CD14-positive monocyte (primary cell): ENCODE measurements at regions not wholly inside any gene's neighbourhood (a gene's known extent, or its start where the extent isn't known, plus 50 kb on each side); places are given as distances from the start of the nearest gene placed in this dataset.

Experiments
- DNase-seq, 3 donors: peaks; one replicate each; pipeline ENCODE4 v3.0.0-alpha.2; 2011 to 2022
- H2AFZ ChIP-seq: 2 replicates; pipeline ENCODE4 v1.6.0; 2012; ENCODE audit warnings: mild to moderate bottlenecking, low read depth, low read length, inconsistent platforms; ENCODE audit not compliant: insufficient read depth, poor library complexity, severe bottlenecking
- H3K27ac ChIP-seq, 2 donors: 1 replicate in 1 of 2; 2 replicates in 1 of 2; pipeline ENCODE4 v1.5.1; 2012 to 2013; ENCODE audit warnings: low read length in 2 of 2, control low read depth in 1 of 2, inconsistent platforms in 1 of 2, low read depth in 1 of 2, mild to moderate bottlenecking in 1 of 2
- H3K27me3 ChIP-seq, 2 donors: one replicate each; pipeline versions ENCODE4 v1.6.0 to v1.6.1; 2011 to 2013; ENCODE audit warnings: low read length in 2 of 2; ENCODE audit not compliant: control insufficient read depth in 2 of 2, insufficient read depth in 2 of 2
- H3K36me3 ChIP-seq, 2 donors: replicated peaks in 1 of 2; 1 replicate in 1 of 2; 2 replicates in 1 of 2; pipeline versions ENCODE4 v1.5.1 to v1.6.1; 2012 to 2013; ENCODE audit warnings: low read length in 2 of 2, control low read depth in 1 of 2, inconsistent platforms in 1 of 2, mild to moderate bottlenecking in 1 of 2; ENCODE audit not compliant: insufficient read depth in 2 of 2, control insufficient read depth in 1 of 2
- H3K4me1 ChIP-seq, 2 donors: 1 replicate in 1 of 2; 2 replicates in 1 of 2; pipeline versions ENCODE4 v1.5.1 to v1.6.1; 2012 to 2013; ENCODE audit warnings: low read length in 2 of 2, control low read depth in 1 of 2, inconsistent platforms in 1 of 2, mild to moderate bottlenecking in 1 of 2, moderate library complexity in 1 of 2; ENCODE audit not compliant: insufficient read depth in 2 of 2, control insufficient read depth in 1 of 2
- H3K4me2 ChIP-seq: replicated peaks from 2 replicates; pipeline ENCODE3; 2012; ENCODE audit warnings: low read length, moderate library complexity, mild to moderate bottlenecking; ENCODE audit not compliant: poor library complexity, severe bottlenecking; ENCODE audit errors: extremely low read depth
- H3K4me3 ChIP-seq, 3 experiments: fragments of 200-600 bp in 1 of 3; sonication (generic) in 1 of 3; replicated peaks in 1 of 3; 1 replicate in 2 of 3; 2 replicates in 1 of 3; pipeline ENCODE4 v1.5.1; 2011 to 2013; ENCODE audit warnings: low read length in 3 of 3, mild to moderate bottlenecking in 3 of 3, control low read depth in 2 of 3, low read depth in 2 of 3, inconsistent platforms in 1 of 3, moderate library complexity in 1 of 3
- H3K79me2 ChIP-seq: 2 replicates; pipeline ENCODE4 v1.6.0; 2012; ENCODE audit warnings: mild to moderate bottlenecking, control low read depth, inconsistent platforms, low read length, moderate library complexity; ENCODE audit not compliant: insufficient read depth
- H3K9ac ChIP-seq: 2 replicates; pipeline ENCODE4 v1.6.0; 2017; ENCODE audit warnings: low read length, mild to moderate bottlenecking; ENCODE audit not compliant: insufficient read depth, poor library complexity, severe bottlenecking
- H3K9me3 ChIP-seq, 2 donors: replicated peaks in 1 of 2; 1 replicate in 1 of 2; 2 replicates in 1 of 2; pipeline versions ENCODE4 v1.5.1 to v1.6.1; 2012 to 2013; ENCODE audit warnings: low read length in 2 of 2, control low read depth in 1 of 2; ENCODE audit not compliant: control insufficient read depth in 1 of 2, insufficient read depth in 1 of 2
- H4K20me1 ChIP-seq: 2 replicates; pipeline ENCODE4 v1.6.0; 2012; ENCODE audit warnings: mild to moderate bottlenecking, low read length, control low read depth, moderate library complexity; ENCODE audit not compliant: insufficient read depth
- H3K27ac Mint-ChIP-seq, 7 donors: one replicate each; pipeline ENCODE4 v1.8.0; 2020; ENCODE audit warnings: mild to moderate bottlenecking in 7 of 7, mixed read lengths in 7 of 7, moderate library complexity in 6 of 7, inconsistent platforms in 2 of 7
- H3K27me3 Mint-ChIP-seq, 3 donors: one replicate each; pipeline ENCODE4 v1.8.0; 2021 to 2022; ENCODE audit warnings: low read depth in 3 of 3, mild to moderate bottlenecking in 3 of 3, mixed read lengths in 3 of 3, moderate library complexity in 3 of 3, inconsistent platforms in 1 of 3
- H3K36me3 Mint-ChIP-seq, 2 donors: one replicate each; pipeline ENCODE4 v1.8.0; 2020; ENCODE audit warnings: mixed read lengths in 2 of 2, inconsistent platforms in 1 of 2, mild to moderate bottlenecking in 1 of 2
- H3K4me1 Mint-ChIP-seq: one replicate; pipeline ENCODE4 v1.8.0; 2020; ENCODE audit warnings: mild to moderate bottlenecking, mixed read lengths
- H3K4me3 Mint-ChIP-seq, 2 donors: one replicate each; pipeline ENCODE4 v1.8.0; 2020; ENCODE audit warnings: mild to moderate bottlenecking in 2 of 2, mixed read lengths in 2 of 2, moderate library complexity in 1 of 2
- H3K9me3 Mint-ChIP-seq, 7 donors: one replicate each; pipeline ENCODE4 v1.8.0; 2020 to 2022; ENCODE audit warnings: mixed read lengths in 7 of 7, mild to moderate bottlenecking in 6 of 7, moderate library complexity in 6 of 7, inconsistent platforms in 2 of 7
- whole genome bisulfite sequencing: methylation state at CpG from one replicate; pipeline ENCODE4 v1.1.5; 2013; ENCODE audit warnings: missing lambda C conversion rate; ENCODE audit not compliant: insufficient coverage; 5-methylcytosine and 5-hydroxymethylcytosine counted together
- intact Hi-C, 2 donors: fragments of 100-400 bp; cut with micrococcal nuclease; formaldehyde crosslinking; loops; one replicate each; pipeline versions ENCODE4 v1.15.0 to v1.15.1; 2023
- TF ChIP-seq, protein P1 (sequence below): fragments of 200-600 bp; IDR thresholded peaks from one replicate; pipeline ENCODE4 v1.8.0; 2022; ENCODE audit warnings: antibody characterized with exemption, mild to moderate bottlenecking

DNA sequence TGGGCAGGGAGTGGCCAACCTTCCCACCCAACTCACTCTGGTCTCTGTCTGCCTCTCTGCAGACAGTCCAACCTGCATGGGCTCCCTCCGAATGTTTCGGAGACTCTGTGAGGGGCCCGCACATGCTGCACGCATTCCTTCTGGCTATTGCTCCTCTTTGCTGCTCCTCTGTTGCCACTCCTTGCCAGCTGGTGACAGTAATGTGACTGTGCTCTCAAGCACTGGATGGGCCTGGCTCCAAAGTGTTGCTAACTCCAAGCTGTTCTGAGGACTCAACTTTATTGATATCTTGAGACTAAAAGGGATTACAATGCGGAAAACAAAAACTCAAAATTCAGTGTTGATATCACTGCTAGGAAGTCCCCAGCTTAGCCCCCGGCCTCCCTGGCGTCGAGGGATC, 105.4 kb upstream of the KIF5B start:
- no peak overlapping the region for H2AFZ ChIP-seq
- H3K9me3 ChIP-seq = no peaks in the 10 kb centered on the region
- Mint-ChIP-seq H3K4me3 (no peak overlapping the region), H3K27me3 (peaks cover 2 to 14% (median 3%) of the 10 kb centered on the region in 3 donors), H3K27ac (peak overlapping the region in 1 of 7 donors; percentile 60), H3K9me3 (no peaks in the 10 kb centered on the region), H3K4me1 (peaks cover 9% of the 10 kb centered on the region), H3K36me3 (no peaks in the 10 kb centered on the region)
- intact Hi-C loops = no loop called here
- no peaks in the 10 kb centered on the region for H3K27me3 ChIP-seq
- H4K20me1 ChIP-seq = no peaks in the 10 kb centered on the region
- H3K27ac ChIP-seq = no peak overlapping the region
- H3K4me3 ChIP-seq = no peak overlapping the region
- H3K4me2 ChIP-seq = no peak overlapping the region
- no peak overlapping the region for H3K9ac ChIP-seq
- WGBS = 97% methylated on average over 8 of the region's 8 CpGs
- no peaks in the 10 kb centered on the region for H3K36me3 ChIP-seq
- no peak for DNase-seq
- TF ChIP-seq, protein P1, sequence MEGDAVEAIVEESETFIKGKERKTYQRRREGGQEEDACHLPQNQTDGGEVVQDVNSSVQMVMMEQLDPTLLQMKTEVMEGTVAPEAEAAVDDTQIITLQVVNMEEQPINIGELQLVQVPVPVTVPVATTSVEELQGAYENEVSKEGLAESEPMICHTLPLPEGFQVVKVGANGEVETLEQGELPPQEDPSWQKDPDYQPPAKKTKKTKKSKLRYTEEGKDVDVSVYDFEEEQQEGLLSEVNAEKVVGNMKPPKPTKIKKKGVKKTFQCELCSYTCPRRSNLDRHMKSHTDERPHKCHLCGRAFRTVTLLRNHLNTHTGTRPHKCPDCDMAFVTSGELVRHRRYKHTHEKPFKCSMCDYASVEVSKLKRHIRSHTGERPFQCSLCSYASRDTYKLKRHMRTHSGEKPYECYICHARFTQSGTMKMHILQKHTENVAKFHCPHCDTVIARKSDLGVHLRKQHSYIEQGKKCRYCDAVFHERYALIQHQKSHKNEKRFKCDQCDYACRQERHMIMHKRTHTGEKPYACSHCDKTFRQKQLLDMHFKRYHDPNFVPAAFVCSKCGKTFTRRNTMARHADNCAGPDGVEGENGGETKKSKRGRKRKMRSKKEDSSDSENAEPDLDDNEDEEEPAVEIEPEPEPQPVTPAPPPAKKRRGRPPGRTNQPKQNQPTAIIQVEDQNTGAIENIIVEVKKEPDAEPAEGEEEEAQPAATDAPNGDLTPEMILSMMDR = no peak
- no peaks in the 10 kb centered on the region for H3K79me2 ChIP-seq
- no peaks in the 10 kb centered on the region for H3K4me1 ChIP-seq

DNA sequence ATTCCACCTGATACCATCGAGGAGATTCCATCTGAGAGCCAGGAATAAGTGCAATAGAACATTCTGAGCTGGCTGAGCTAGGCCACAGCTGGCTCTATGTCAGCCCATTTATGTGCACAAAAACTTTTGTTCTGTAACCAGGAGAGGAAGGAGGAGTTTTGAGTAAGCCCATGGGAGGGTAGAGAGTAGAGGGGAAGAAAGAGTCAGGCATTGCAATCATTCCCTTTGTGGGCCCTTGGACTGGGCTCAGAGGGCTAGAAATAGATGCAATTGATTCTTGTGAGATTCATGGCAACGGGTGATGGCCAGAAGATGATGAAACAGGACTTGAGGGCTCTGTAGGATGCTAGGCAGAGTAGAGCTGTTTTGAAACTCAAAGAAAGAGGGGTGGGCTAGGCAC, 104.6 kb upstream of the KIF5B start:
- Histone ChIP-seq H3K9ac (no peak overlapping the region), H3K27me3 (no peaks in the 10 kb centered on the region), H2AFZ (no peak overlapping the region), H4K20me1 (no peaks in the 10 kb centered on the region), H3K27ac (no peak overlapping the region), H3K4me2 (no peak overlapping the region), H3K4me3 (no peak overlapping the region), H3K36me3 (no peaks in the 10 kb centered on the region), H3K79me2 (no peaks in the 10 kb centered on the region), H3K4me1 (no peaks in the 10 kb centered on the region), H3K9me3 (no peaks in the 10 kb centered on the region)
- TF ChIP-seq, protein P1 = no peak
- Mint-ChIP-seq H3K4me1 (peaks cover 5% of the 10 kb centered on the region), H3K36me3 (no peaks in the 10 kb centered on the region), H3K4me3 (no peak overlapping the region), H3K27me3 (peaks cover 2 to 14% (median 7%) of the 10 kb centered on the region in 3 donors), H3K27ac (peak overlapping the region in 1 of 7 donors; percentile 19), H3K9me3 (no peaks in the 10 kb centered on the region)
- no peak for DNase-seq
- intact Hi-C loops = no loop called here
- 86% methylated on average over 2 of the region's 2 CpGs for WGBS
